ENCODE measurements at regions not wholly inside any gene's neighbourhood (a gene's known extent, or its start where the extent isn't known, plus 50 kb on each side); places are given as distances from the start of the nearest gene placed in this dataset.
A peak's percentile ranks its signal among the peaks of the same experiment; 100 is the strongest.

GRCh38 chr16:9500872-9501271, 409.4 kb downstream of the HAPSTR1 start:
- Histone ChIP-seq H3K4me1 (ENCODE audit: control insufficient read depth, insufficient read depth, low read length) (no peaks in the 10 kb centered on the region), H3K27ac (ENCODE audit: extremely low read depth, low read depth, low read length) (no peak overlapping the region), H3K36me3 (ENCODE audit: control insufficient read depth in 2 of 2, insufficient read depth in 1 of 2, low read length in 2 of 2) (no peaks in the 10 kb centered on the region), H3K9me3 (ENCODE audit: control insufficient read depth, insufficient read depth, low read depth, low read length) (no peaks in the 10 kb centered on the region), H3K4me3 (ENCODE audit: low read depth, low read length) (no peak overlapping the region)
- POLR2A ChIA-PET = no interaction called here
- CTCF ChIA-PET = interaction anchor here (0.8 kb wide), 1 partner anchor 12 kb away, joined by 3 read pairs; no protein-coding TSS in a partner anchor
- TF ChIP-seq ZNF26 (tag by site-specific recombination; IDR thresholded peaks at IDR 0.05) = no peak
- peak; percentile 21 for TF ChIP-seq SETDB1 (IDR thresholded peaks at IDR 0.05; ENCODE audit: insufficient read length, low read length)
- peak; percentile 84 for TF ChIP-seq ZNF23 (tag by site-specific recombination; IDR thresholded peaks at IDR 0.05; ENCODE audit: borderline replicate concordance)
- TF ChIP-seq ZBTB17 (tag by site-specific recombination; IDR thresholded peaks at IDR 0.05) = peak; percentile 98

DNA sequence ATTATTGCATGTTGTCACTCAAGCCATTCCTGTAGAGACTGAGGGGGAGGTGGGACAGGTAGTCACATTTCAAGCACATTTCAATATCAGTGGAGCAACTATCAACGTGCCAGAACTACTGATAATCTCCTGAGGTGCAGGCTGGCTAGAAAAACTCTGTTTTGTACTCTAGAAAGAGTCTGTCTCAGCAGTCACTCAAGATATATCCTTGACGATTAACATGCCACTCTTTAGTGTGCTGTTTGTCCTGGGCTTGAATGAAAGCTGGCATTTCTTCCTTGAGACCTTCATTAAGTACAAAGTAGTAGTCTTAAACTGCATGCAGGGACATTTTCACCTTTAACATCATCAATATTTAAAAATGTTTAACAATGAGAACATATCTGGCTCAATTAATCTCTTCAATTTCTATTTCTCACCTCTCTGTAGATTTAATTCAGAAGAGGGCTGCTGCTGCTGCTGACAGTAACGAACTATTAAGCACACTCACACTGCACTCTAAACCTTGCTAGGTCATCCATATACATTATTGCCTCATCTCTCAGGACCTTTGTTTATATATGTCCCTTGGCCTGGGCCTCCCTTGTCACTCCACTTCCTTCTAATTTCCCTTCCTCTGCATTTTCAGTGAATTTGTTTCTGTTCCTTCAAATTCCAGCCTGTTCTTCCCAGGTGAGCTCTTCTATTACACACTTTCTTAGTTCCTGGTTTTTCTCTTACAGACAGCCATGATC, 412.0 kb downstream of the HAPSTR1 start:
- ChIA-PET POLR2A (no interaction called here), CTCF (interaction anchor here (0.6 to 0.7 kb wide), 2 partner anchors 51 to 279 kb away, joined by 3 read pairs; no protein-coding TSS in a partner anchor)
- TF ChIP-seq ZNF175 (tag by site-specific recombination; IDR thresholded peaks at IDR 0.05) (no peak), MZF1 (tag by site-specific recombination; IDR thresholded peaks at IDR 0.05; ENCODE audit: borderline replicate concordance) (no peak), PATZ1 (tag by site-specific recombination; IDR thresholded peaks at IDR 0.05) (no peak), BCL11A (tag by site-specific recombination; IDR thresholded peaks at IDR 0.05; ENCODE audit: low read depth) (no peak)
- TF ChIP-seq, protein P1, sequence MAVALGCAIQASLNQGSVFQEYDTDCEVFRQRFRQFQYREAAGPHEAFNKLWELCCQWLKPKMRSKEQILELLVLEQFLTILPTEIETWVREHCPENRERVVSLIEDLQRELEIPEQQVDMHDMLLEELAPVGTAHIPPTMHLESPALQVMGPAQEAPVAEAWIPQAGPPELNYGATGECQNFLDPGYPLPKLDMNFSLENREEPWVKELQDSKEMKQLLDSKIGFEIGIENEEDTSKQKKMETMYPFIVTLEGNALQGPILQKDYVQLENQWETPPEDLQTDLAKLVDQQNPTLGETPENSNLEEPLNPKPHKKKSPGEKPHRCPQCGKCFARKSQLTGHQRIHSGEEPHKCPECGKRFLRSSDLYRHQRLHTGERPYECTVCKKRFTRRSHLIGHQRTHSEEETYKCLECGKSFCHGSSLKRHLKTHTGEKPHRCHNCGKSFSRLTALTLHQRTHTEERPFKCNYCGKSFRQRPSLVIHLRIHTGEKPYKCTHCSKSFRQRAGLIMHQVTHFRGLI (tag by site-specific recombination; IDR thresholded peaks at IDR 0.05) = no peak
- no peaks in the 10 kb centered on the region for H3K4me1 ChIP-seq (ENCODE audit: control insufficient read depth, insufficient read depth, low read length)
- H3K9me3 ChIP-seq (ENCODE audit: control insufficient read depth, insufficient read depth, low read depth, low read length) = no peaks in the 10 kb centered on the region
- no peak overlapping the region for H3K27ac ChIP-seq (ENCODE audit: extremely low read depth, low read depth, low read length)
- H3K4me3 ChIP-seq (ENCODE audit: low read depth, low read length) = no peak overlapping the region
- H3K36me3 ChIP-seq (ENCODE audit: control insufficient read depth in 2 of 2, insufficient read depth in 1 of 2, low read length in 2 of 2) = no peaks in the 10 kb centered on the region

GRCh38 chr16:9508328-9508936, 417.0 kb downstream of the HAPSTR1 start:
- CTCF ChIA-PET = no interaction called here
- Histone ChIP-seq H3K9me3 (ENCODE audit: control insufficient read depth, insufficient read depth, low read depth, low read length) (no peaks in the 10 kb centered on the region), H3K4me3 (ENCODE audit: low read depth, low read length) (no peak overlapping the region), H3K4me1 (ENCODE audit: control insufficient read depth, insufficient read depth, low read length) (no peaks in the 10 kb centered on the region), H3K36me3 (ENCODE audit: control insufficient read depth in 2 of 2, insufficient read depth in 1 of 2, low read length in 2 of 2) (no peaks in the 10 kb centered on the region), H3K27ac (ENCODE audit: extremely low read depth, low read depth, low read length) (no peak overlapping the region)
- POLR2A ChIA-PET = no interaction called here
- TF ChIP-seq ZBTB20 (tag by site-specific recombination; IDR thresholded peaks at IDR 0.05) (no peak), ZNF211 (tag by site-specific recombination; IDR thresholded peaks at IDR 0.05; ENCODE audit: low read depth) (no peak), SALL2 (tag by site-specific recombination; IDR thresholded peaks at IDR 0.05; ENCODE audit: borderline replicate concordance) (no peak), ZNF280C (tag by site-specific recombination; IDR thresholded peaks at IDR 0.05) (no peak)
